DOHH2 (cell line): ENCODE measurements at regions not wholly inside any gene's neighbourhood (a gene's known extent, or its start where the extent isn't known, plus 50 kb on each side); places are given as distances from the start of the nearest gene placed in this dataset.

ENCODE experiments used
- CTCF ChIP-seq: fragments of 200-600 bp; sonication (generic); IDR thresholded peaks from one replicate; pipeline ENCODE4 v1.5.1; 2014; ENCODE audit warnings: antibody characterized with exemption, mild to moderate bottlenecking, low read depth, low read length; ENCODE audit not compliant: poor library complexity, severe bottlenecking
- EZH2phosphoT487 ChIP-seq: fragments of 200-600 bp; sonication (generic); IDR thresholded peaks from 2 replicates; pipeline ENCODE4 v1.6.1; 2017; ENCODE audit warnings: borderline replicate concordance, mild to moderate bottlenecking, antibody characterized with exemption, low read length, moderate library complexity, mixed read lengths

- TF ChIP-seq CTCF = no peak
- no peak for TF ChIP-seq EZH2phosphoT487
These were observed 514.5 kb upstream of the KLHL1 start for GRCh38 chr13:70622796-70623195.
